ENCODE measurements at regions not wholly inside any gene's neighbourhood (a gene's known extent, or its start where the extent isn't known, plus 50 kb on each side); places are given as distances from the start of the nearest gene placed in this dataset.

- no peak for DNase-seq
Measured at GRCh38 chr1:22221233-22221780, 78.4 kb upstream of the WNT4 start.

- DNase-seq: no peak
Measured at GRCh38 chr1:22222723-22223122, 79.8 kb upstream of the WNT4 start.

- no peak for DNase-seq
Measured at GRCh38 chr1:22223176-22223575, 80.3 kb upstream of the WNT4 start.

- DNase-seq: no peak
Measured at GRCh38 chr1:22224091-22224490, 81.2 kb upstream of the WNT4 start.

GRCh38 chr1:22224631-22225030, 81.7 kb upstream of the WNT4 start:
- DNase-seq: no peak

DNA sequence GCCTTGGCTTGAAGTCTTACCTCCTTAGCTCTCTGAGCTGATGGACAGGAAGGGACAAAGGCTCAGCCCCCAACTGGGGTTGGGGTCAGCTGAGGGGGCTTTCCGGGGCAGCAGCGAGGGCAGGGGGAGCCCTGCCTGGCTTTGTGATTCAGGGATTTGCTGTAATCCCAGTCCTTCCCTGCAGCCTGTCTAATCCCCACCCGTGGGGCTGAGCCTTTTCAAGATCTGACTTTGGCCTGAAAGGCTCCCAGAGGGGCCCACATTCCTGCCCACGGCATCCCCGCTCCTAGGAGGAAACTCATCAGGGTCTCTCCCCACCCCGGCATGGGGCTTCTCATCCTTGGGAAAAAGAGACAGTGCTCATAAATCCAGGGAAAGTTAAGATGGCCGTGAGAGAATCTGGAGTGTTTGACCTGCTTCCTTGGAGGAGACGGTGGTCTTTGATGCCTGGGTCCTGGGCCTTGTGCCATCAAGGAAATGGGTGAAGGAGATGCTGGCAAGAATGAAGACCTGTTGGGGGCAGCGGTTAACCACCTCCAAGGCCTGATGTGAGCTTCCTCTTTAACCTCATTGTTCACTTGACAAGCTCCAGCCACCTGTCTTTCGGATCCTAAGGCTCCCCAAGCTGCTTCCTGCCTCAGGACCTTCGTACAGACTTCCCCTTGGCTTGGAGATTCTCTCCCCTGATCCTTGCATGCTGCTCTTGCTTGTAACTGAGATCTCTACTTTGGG, 83.1 kb upstream of the WNT4 start:
- DNase-seq: no peak

DNA sequence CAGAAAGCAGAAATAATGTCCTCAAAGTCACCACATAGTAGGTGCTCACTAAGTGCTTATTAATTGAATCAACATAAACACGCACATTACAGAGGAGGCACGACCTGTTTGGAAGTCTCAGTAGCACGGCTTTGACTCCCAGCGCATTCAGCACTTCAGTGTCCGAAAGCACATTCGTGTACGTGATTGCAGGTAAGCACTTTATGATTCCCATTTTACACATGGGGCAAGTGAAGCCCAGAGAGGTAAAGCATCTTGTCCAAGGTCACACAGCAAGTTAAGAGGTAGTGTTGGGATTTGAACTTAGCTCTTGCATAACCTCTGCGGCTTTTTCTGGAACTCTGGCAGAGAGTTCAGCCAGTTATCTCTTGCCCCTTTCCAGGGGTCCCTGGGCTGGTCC, 85.2 kb upstream of the WNT4 start:
- no peak for DNase-seq

- DNase-seq: peak in 1 of 2 experiments; percentile 25
Measured at GRCh38 chr1:22228505-22228911, 85.6 kb upstream of the WNT4 start.

DNA sequence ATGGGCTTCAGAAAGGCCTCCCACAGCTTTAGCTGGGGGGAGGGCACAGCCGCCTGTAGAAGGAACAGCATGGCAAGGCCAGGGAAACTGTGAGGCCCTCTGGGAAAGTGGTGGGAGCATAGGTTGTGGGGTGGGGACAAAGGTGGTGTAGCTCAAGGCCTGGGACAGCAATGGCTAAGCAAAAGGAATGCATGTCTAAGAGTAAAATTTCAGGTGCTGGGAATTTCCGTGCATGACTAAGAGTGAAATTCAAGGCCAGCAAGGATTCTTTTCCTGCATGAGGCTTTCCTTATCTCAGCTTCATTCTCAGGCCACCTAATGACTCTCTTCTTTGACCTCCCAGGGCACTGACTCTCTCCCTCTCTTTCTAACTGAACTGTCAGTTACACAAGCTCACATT, 86.5 kb upstream of the WNT4 start:
- no peak for DNase-seq

GRCh38 chr1:22231068-22231593, 88.2 kb upstream of the WNT4 start:
- DNase-seq: no peak

- no peak for DNase-seq
Measured at GRCh38 chr1:22231995-22232690, 89.2 kb upstream of the WNT4 start.

GRCh38 chr1:22233222-22233621, 90.3 kb upstream of the WNT4 start:
- DNase-seq: no peak

DNA sequence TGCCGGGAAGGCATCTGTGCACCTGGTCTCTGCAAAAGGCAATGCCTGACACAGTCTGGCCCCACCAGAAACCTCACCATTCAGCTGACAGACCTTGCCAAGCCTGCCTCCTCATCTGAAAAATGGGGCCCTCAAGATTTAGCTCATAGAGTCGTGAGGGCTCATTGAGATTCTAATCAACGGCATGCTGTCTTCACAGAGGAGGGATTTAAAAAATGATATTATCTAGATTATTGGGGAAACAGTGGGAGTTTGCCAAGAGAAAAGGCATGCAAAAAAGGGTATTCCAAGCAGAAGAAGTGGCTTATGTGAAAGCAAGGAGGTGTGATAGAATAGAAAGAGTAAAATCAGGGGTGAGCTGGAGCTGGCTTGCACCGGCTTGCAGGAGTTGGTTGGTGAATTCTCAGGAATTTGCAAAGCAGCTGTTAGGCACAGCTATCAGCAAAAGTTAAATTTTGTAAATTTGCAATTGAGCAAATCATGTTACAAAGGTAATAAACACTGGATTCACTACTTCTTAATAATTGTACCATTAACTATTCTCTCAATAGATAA, 91.7 kb upstream of the WNT4 start:
- no peak for DNase-seq

GRCh38 chr1:22236166-22236565, 93.3 kb upstream of the WNT4 start:
- DNase-seq: peak in 1 of 2 experiments; percentile 24

DNA sequence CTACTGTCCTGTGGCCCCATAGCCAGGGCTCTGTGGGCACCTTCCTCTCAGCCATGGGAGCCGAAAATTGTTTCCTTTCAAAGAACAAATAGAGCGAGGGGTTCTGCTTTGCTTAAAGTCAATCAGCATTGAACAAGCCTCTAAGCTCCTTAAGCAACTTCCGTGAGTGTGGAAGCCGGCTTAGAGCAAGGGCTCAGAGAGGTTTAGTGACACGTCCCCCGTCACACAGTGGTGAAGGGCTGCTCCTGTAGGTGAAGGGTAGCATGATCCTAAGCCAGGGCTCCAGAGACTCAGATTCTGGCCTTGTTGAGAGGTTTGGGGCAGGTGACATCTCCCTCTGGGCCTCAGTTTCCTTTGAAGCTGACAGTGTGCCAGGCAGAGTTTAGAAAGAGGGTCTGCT, 94.0 kb upstream of the WNT4 start:
- no peak for DNase-seq

DNA sequence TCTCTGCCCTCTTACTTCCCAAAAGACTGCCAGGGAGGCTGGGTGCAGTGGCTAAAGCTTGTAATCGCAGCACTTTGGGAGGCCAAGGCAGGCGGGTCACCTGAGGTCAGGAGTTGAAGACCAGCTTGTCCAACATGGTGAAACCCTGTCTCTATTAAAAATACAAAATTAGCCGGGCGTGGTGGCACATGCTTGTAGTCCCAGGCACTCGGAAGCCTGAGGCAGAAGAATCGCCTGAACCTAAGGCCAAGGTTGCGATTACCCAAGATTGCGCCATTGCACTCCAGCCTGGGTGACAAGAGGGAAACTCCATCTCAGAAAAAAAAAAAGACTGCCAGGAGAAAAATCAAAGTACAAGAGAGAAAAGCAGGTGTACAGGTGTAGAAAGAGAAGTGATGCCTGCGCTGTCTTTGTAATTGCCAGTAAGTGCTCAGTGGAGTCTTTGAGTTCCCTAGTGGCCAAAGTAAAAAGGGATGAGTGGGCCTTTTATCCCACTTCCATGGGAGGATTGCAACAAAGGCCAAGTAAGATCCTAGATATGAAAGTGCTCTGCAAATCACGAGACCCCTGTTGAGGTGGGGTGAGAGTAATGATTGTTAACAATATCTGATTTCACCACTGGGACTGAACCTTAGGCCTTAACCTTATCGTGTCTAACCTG, 94.7 kb upstream of the WNT4 start:
- DNase-seq: no peak

DNA sequence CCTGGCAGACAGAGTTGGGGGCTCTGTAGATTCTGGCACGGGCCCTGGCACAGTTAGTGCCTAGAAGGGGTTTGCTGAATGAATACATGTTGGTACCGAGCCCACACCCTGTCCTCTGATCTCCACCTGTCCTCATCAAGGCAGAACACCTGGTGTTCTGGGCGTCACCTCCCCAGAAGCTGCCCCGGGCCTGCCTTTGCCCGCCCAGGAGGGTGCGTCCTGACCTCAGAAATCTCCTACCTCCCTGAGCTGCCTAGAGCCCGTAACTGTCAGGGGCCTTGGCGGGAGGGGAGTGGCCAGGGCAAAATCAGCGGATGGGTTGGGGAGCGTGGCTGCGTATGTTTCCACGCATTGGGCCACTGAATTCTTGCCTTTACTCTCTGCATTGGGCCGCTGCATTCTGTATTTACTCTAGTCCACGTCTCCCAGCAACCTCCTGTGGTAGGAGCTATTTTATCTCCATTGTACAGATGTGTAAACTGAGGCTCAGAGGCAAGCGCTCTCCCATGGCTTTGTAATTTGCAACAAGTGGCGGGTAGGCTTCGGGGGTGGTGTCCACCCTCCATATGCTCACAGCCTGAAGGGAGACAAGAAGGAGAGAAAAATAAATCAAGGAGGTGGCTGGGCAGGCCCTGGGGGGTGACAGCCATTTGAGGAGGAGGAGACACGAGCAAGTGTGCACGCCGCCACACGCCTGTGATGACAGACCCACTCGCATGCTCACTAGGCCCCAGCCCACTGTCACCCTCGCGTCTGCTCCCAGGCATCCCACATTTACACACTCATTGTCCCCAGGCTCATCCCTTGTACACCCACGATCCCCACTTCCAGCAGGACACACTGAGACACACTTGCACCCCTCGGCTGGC, 95.7 kb upstream of the WNT4 start:
- no peak for DNase-seq

DNA sequence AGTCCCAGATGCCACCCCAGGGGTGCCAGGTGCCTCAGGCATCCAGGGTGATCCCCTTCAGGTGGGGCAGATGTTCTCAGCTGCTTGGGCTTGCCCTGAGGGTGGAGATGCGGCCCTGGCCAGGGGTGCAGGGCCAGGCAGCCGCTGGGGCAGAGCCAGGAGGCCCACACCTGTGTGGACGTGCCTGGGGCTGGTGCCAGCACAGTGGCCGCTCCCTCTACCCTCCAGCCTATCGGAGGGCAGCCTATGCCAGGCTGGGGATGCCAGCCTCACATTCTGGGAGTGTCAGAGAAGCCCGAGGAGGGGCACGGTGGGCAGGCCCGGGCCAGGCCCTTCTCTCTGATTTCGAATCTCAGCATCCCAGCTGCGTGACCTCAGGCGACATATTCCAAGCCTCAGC, 96.5 kb upstream of the WNT4 start:
- no peak for DNase-seq

- no peak for DNase-seq
Measured at GRCh38 chr1:22241250-22241649, 98.4 kb upstream of the WNT4 start.

DNA sequence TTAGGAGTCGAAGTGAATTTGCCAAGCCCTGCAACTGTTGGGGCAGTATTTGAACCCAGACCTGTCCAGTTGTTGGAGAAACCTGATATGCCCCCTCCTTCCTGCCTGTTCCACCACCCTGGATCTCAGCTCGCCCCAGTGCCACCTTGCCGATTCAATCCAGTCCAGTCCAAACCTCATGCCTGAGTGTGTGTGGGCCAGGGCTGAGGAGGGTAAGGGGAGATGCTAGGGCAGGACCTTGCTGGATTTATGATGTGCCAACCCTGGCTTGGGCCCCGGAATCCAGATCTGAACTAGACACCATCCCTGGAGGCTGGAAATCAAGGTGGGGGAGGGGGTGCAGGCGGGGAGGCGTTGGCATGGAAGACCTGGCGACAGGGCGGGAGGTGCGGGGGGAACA, 98.9 kb upstream of the WNT4 start:
- DNase-seq: no peak

- DNase-seq: no peak
Measured at GRCh38 chr1:22245100-22245650, 102.3 kb upstream of the WNT4 start.

DNA sequence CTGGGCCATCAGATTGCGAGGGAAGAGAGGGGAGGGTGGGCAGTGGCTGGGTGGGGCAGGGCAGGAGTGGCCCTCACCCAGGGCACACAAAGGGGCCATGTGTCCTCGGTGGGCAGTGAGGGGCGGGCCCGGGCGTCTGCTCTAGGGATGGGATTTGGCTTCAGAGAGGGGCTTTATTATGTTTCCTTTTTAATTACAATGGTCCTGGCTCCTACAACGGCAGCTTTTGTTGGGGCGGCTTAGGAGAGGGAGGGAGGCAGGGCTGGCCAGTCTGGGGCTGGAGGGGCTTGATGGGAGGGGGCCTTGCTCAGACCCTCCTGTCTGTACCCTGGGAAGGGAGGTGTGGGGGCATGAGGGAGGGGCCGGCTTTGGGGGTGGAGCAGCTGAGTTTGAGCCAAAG, 102.8 kb upstream of the WNT4 start:
- DNase-seq: no peak
